ENCODE measurements at regions not wholly inside any gene's neighbourhood (a gene's known extent, or its start where the extent isn't known, plus 50 kb on each side); places are given as distances from the start of the nearest gene placed in this dataset.

GRCh38 chrY:7941856-7942255 is 1030.3 kb upstream of the AMELY start:
- no peak overlapping the region for H3K27ac ChIP-seq (replicated peaks)
- H3K9me3 ChIP-seq (replicated peaks) = no peaks in the 10 kb centered on the region
- H3K27me3 ChIP-seq (ENCODE audit: low read depth) = no peaks in the 10 kb centered on the region
- no peak overlapping the region for H3K4me3 ChIP-seq
- intact Hi-C loops (cut with micrococcal nuclease) = no loop called here
- no peak for TF ChIP-seq CTCF (IDR thresholded peaks at IDR 0.05; ENCODE audit: borderline replicate concordance)
- H3K36me3 ChIP-seq = no peaks in the 10 kb centered on the region
- no peaks in the 10 kb centered on the region for H3K4me1 ChIP-seq
- no peak for DNase-seq

- H3K27me3 ChIP-seq (ENCODE audit: low read depth) = no peaks in the 10 kb centered on the region
- H3K27ac ChIP-seq (replicated peaks) = no peak overlapping the region
- no peaks in the 10 kb centered on the region for H3K36me3 ChIP-seq
- no peak overlapping the region for H3K4me3 ChIP-seq
- no peak for TF ChIP-seq CTCF (IDR thresholded peaks at IDR 0.05; ENCODE audit: borderline replicate concordance)
- DNase-seq = no peak
- intact Hi-C loops (cut with micrococcal nuclease) = no loop called here
- H3K4me1 ChIP-seq = no peaks in the 10 kb centered on the region
- no peaks in the 10 kb centered on the region for H3K9me3 ChIP-seq (replicated peaks)
These were observed 1027.6 kb upstream of the AMELY start for GRCh38 chrY:7938982-7939718.

GRCh38 chrY:7936831-7937230 is 1025.3 kb upstream of the AMELY start:
- no peaks in the 10 kb centered on the region for H3K36me3 ChIP-seq
- intact Hi-C loops (cut with micrococcal nuclease) = no loop called here
- no peaks in the 10 kb centered on the region for H3K9me3 ChIP-seq (replicated peaks)
- no peak for TF ChIP-seq CTCF (IDR thresholded peaks at IDR 0.05; ENCODE audit: borderline replicate concordance)
- no peak overlapping the region for H3K27ac ChIP-seq (replicated peaks)
- no peaks in the 10 kb centered on the region for H3K27me3 ChIP-seq (ENCODE audit: low read depth)
- no peaks in the 10 kb centered on the region for H3K4me1 ChIP-seq
- no peak overlapping the region for H3K4me3 ChIP-seq
- no peak for DNase-seq

- H3K4me3 ChIP-seq = no peak overlapping the region
- intact Hi-C loops (cut with micrococcal nuclease) = no loop called here
- no peak overlapping the region for H3K27ac ChIP-seq (replicated peaks)
- H3K4me1 ChIP-seq = no peaks in the 10 kb centered on the region
- H3K9me3 ChIP-seq (replicated peaks) = no peaks in the 10 kb centered on the region
- H3K36me3 ChIP-seq = no peaks in the 10 kb centered on the region
- DNase-seq = no peak
- no peaks in the 10 kb centered on the region for H3K27me3 ChIP-seq (ENCODE audit: low read depth)
- no peak for TF ChIP-seq CTCF (IDR thresholded peaks at IDR 0.05; ENCODE audit: borderline replicate concordance)
These were observed 1024.5 kb upstream of the AMELY start for GRCh38 chrY:7936046-7936445.

GRCh38 chrY:7935606-7936005 is 1024.1 kb upstream of the AMELY start:
- no peak for TF ChIP-seq CTCF (IDR thresholded peaks at IDR 0.05; ENCODE audit: borderline replicate concordance)
- Histone ChIP-seq H3K27me3 (ENCODE audit: low read depth) (no peaks in the 10 kb centered on the region), H3K9me3 (replicated peaks) (no peaks in the 10 kb centered on the region), H3K4me3 (no peak overlapping the region), H3K4me1 (no peaks in the 10 kb centered on the region), H3K27ac (replicated peaks) (no peak overlapping the region), H3K36me3 (no peaks in the 10 kb centered on the region)
- intact Hi-C loops (cut with micrococcal nuclease) = no loop called here
- no peak for DNase-seq
